GM12875 (cell line): ENCODE measurements at regions not wholly inside any gene's neighbourhood (a gene's known extent, or its start where the extent isn't known, plus 50 kb on each side); places are given as distances from the start of the nearest gene placed in this dataset.

Experiments used
- H3K4me3 ChIP-seq: one replicate; pipeline ENCODE4 v1.5.1; 2011; ENCODE audit warnings: low read depth, low read length, control low read depth
- CTCF ChIP-seq: IDR thresholded peaks from 2 replicates; pipeline ENCODE4 v1.5.1; 2011; ENCODE audit warnings: low read depth, mild to moderate bottlenecking, control low read depth, inconsistent platforms, low read length, moderate library complexity, borderline replicate concordance; ENCODE audit not compliant: insufficient read depth

- no peak overlapping the region for H3K4me3 ChIP-seq
- no peak for TF ChIP-seq CTCF
These were observed 303.8 kb upstream of the SPAG17 start for GRCh38 chr1:118488787-118489186.

- no peak overlapping the region for H3K4me3 ChIP-seq
- TF ChIP-seq CTCF = no peak
These were observed 302.9 kb upstream of the SPAG17 start for GRCh38 chr1:118487932-118488331.

DNA sequence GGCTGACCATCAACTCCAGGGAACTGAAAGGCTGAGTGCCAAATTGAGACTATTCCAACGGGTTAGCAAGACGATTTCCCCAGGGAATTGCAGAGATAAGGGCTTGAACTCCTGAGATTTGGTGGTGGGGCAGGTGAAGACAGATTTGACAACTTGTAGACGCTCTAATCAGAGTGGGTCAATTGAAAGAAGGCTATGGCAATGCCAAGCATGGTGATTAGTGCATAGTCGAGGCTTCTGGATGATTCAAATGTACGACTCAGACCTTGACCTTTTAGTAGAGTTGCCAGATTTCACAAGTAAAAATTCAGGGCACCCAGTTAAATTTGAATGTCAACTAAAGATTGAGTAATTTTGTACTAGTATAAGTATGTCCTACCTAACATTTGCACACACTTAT, 302.1 kb upstream of the SPAG17 start:
- H3K4me3 ChIP-seq = no peak overlapping the region
- no peak for TF ChIP-seq CTCF

DNA sequence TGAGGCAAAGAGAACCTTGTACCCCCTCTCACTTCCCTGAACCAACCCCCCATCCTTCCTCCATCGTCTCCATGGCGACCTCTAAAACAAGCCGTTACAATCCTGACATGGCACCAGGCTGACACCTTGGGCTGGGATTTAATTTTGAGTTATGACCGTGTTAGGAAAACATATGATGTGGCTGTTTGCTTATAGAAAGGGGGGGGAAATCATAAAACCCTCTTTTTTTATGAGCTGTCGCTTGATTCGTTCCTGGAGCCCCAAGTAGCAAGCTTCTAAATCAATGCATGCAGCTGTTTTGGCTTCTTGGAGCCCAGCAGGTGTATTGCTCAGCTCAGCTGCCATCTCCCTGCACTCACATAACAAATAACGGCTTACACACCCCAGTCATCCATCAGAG, 301.2 kb upstream of the SPAG17 start:
- no peak overlapping the region for H3K4me3 ChIP-seq
- no peak for TF ChIP-seq CTCF

DNA sequence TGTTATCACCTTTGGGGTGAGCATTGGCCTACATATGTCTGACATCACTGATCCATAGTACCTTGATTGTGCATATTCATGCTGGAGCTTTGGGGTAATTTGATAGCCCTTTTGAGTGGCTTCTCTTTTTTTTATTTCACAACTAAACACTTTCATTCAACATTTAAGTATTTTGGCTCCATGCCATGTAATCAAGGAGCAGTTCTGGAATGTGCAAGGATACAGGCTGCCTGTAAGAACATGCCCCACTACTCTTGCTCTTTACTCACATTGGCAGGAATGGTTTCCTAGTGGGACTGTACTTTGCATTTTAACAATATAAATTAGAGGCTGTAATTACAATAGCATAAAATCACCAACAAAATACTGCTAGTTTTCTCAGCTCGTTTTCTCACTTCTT, 300.7 kb upstream of the SPAG17 start:
- TF ChIP-seq CTCF = no peak
- H3K4me3 ChIP-seq = no peak overlapping the region

DNA sequence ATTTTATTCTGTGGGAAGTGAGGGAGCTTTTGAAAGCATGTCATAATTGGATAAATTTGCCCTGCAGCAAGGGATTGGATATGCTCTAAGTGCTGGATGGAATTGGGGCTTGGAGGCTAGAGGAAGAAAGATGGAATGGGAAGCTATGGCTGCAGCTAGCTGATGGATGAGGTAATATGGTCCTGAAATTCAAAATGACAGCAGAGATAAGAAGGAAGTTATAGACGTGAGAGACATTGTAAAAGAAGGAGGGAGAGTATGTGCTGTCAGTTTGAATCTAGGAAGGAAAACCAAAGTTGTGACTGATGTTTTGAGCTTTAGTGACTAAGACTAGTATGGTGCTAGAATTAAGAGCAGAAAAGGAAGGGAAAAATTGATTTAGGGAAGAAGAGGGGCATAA, 299.9 kb upstream of the SPAG17 start:
- H3K4me3 ChIP-seq = no peak overlapping the region
- TF ChIP-seq CTCF = no peak

DNA sequence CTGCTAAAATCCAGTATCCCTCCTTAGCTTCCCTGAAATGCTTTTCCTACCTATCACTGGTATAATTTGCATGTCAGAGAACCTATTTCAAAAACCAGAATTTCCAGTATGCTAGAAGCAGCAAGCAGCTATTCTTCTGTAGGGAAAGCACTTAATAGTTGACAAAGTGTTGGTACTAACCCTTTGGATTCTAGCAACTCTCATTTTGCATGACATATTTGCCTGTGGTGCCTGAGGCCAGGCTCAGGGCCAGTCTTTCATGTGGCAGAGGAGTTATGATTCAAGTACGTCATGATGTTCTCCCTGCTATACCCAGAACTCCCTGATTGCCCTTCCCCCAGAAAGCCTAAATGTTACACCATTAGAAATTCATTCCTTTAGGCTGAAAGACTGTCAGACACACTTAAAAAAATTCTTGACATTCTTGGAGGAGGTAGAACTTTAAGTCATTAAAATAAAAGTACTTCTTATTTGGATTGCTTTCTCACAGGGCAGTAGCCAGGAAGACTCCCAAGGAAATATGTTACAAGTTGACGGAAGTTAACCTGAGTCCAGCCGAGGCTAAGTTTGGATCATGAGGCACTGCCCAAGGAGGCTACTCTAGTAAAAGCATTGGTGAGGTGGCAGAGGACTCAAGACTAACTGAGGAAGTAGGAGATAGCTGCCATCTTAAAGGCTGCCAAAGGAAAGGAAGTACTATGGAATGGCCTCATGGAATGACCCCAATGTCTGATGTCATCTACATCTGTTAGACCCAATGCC, 298.4 kb upstream of the SPAG17 start:
- no peak overlapping the region for H3K4me3 ChIP-seq
- no peak for TF ChIP-seq CTCF
